ENCODE measurements at regions not wholly inside any gene's neighbourhood (a gene's known extent, or its start where the extent isn't known, plus 50 kb on each side); places are given as distances from the start of the nearest gene placed in this dataset.
A peak's percentile ranks its signal among the peaks of the same experiment; 100 is the strongest.

GRCh38 chr1:234875953-234876855 is 252.4 kb downstream of the TOMM20 start:
- FAIRE-seq, result peak; percentile 100
- Histone ChIP-seq H3K4me1 (replicated peaks in 1 of 2; ENCODE audit: control insufficient read depth in 2 of 2, insufficient read depth in 2 of 2, low read length in 2 of 2) (peaks cover 56 to 75% of the 10 kb centered on the region in 2 experiments), H3K9ac (ENCODE audit: insufficient read depth in 1 of 2, low read depth in 2 of 2, low read length in 2 of 2) (peak overlapping the region; percentile 61 to 83), H3K4me3 (no peak overlapping the region), H3K79me2 (ENCODE audit: control insufficient read depth, insufficient read depth, low read length) (no peaks in the 10 kb centered on the region), H3K27me3 (ENCODE audit: control insufficient read depth in 2 of 2, insufficient read depth in 2 of 2, low read length in 2 of 2) (no peaks in the 10 kb centered on the region), H3K36me3 (ENCODE audit: control insufficient read depth, insufficient read depth, low read length) (no peaks in the 10 kb centered on the region), H3K9me3 (replicated peaks; ENCODE audit: control insufficient read depth, insufficient read depth, low read depth, low read length) (no peaks in the 10 kb centered on the region), H3K9me1 (ENCODE audit: control insufficient read depth, insufficient read depth, low read length) (no peaks in the 10 kb centered on the region), H2AFZ (ENCODE audit: low read depth, low read length) (peak overlapping the region; percentile 51), H3K27ac (ENCODE audit: extremely low read depth, low read depth, low read length) (peak overlapping the region; percentile 87), H3K4me2 (ENCODE audit: insufficient read depth, low read length) (peak overlapping the region; percentile 50), H4K20me1 (replicated peaks; ENCODE audit: control insufficient read depth, insufficient read depth, low read length) (no peaks in the 10 kb centered on the region)
- ChIA-PET CTCF (ENCODE audit: low intra/inter-chr PET ratio) (interaction anchor here (1.6 kb wide), 1 partner anchor 376 kb away, joined by 4 read pairs; no protein-coding TSS in a partner anchor), POLR2A (interaction anchor here (0.5 to 2.1 kb wide), 19 partner anchors 9 to 1224 kb away, joined by 3 to 10 read pairs (median 3); partner anchors contain the start of gene IRF2BP2)
- intact Hi-C loops (cut with micrococcal nuclease) (loop anchor here (1.0 to 5.0 kb wide), 6 partner anchors 10 to 263 kb away; no protein-coding TSS in a partner anchor), in situ Hi-C loops (cut with MboI) (loop anchor here (5.0 to 10.0 kb wide), 2 partner anchors 264 to 381 kb away; partner anchors contain the start of gene IRF2BP2)
- ATAC-seq, result peak; percentile 89
- peak; percentile 94 to 99 (median 95) for DNase-seq (ENCODE audit: extremely low read depth in 1 of 4, low spot score in 3 of 4)
- BruUV-seq (replicated peaks), result TSS peak; percentile 91
- whole genome bisulfite sequencing (ENCODE audit: insufficient coverage, low coverage, missing lambda C conversion rate), result 10% methylated on average over 15 of the region's 15 CpGs
- TF ChIP-seq TGIF2 (CRISPR knock-in tag; IDR thresholded peaks at IDR 0.05), result no peak
- peak; percentile 74; the same call in 1 of the 2 replicates for TF ChIP-seq ZNF445 (CRISPR knock-in tag; IDR thresholded peaks at IDR 0.05; ENCODE audit: low read depth)
- peak; percentile 67; the same call in 1 of the 2 replicates for TF ChIP-seq BHLHE40 (IDR thresholded peaks at IDR 0.05; ENCODE audit: low read length)
- peak; percentile 52 for TF ChIP-seq POLR2B (IDR thresholded peaks at IDR 0.05; ENCODE audit: low read depth, partially characterized antibody)
- TF ChIP-seq RBM15 (IDR thresholded peaks at IDR 0.05; ENCODE audit: insufficient read depth, low read length), result no peak
- peak; percentile 62; the same call in 1 of the 2 replicates for TF ChIP-seq EZH2 (IDR thresholded peaks at IDR 0.05; ENCODE audit: borderline replicate concordance, low read depth, low read length)
- no peak; the same call in 1 of the 2 replicates for TF ChIP-seq MECOM (CRISPR knock-in tag; IDR thresholded peaks at IDR 0.05)
- TF ChIP-seq ZNF764 (CRISPR knock-in tag; IDR thresholded peaks at IDR 0.05; ENCODE audit: low read depth), result no peak
- peak; percentile 86 for TF ChIP-seq ZBTB34 (CRISPR knock-in tag; IDR thresholded peaks at IDR 0.05)
- TF ChIP-seq BCOR (IDR thresholded peaks at IDR 0.05), result peak; percentile 92
- TF ChIP-seq RBM25 (IDR thresholded peaks at IDR 0.05; ENCODE audit: low read depth, low read length, severe bottlenecking), result no peak
- peak; percentile 38; the same call in 1 of the 2 replicates for TF ChIP-seq ELF2 (CRISPR knock-in tag; IDR thresholded peaks at IDR 0.05)
- TF ChIP-seq CBX1 (IDR thresholded peaks at IDR 0.05; ENCODE audit: low read depth), result no peak
- peak; percentile 94 for TF ChIP-seq SMAD4 (CRISPR knock-in tag; conservative IDR thresholded peaks at IDR 0.05)
- TF ChIP-seq TAF7 (tag; IDR thresholded peaks at IDR 0.05), result no peak
- peak; percentile 84 for TF ChIP-seq NCOA4 (IDR thresholded peaks at IDR 0.05; ENCODE audit: partially characterized antibody)
- no peak for TF ChIP-seq COPS2 (conservative IDR thresholded peaks at IDR 0.05)
- peak; percentile 56; the same call in 1 of the 2 replicates for TF ChIP-seq ZBTB7A (IDR thresholded peaks at IDR 0.05; ENCODE audit: borderline replicate concordance, control insufficient read depth, low read depth, low read length)
- no peak for TF ChIP-seq CHD1 (IDR thresholded peaks at IDR 0.05; ENCODE audit: low read length)
- peak; percentile 84 for TF ChIP-seq ZNF311 (CRISPR knock-in tag; IDR thresholded peaks at IDR 0.05)

Data from K562 (cell line).